Activated CD4-positive, alpha-beta T cell treated with anti-CD3 and anti-CD28 coated beads, Interleukin-2, Interleukin-6, amounts not matched to agents 100 ng/mL and 50 ng/mL, durations not matched to agents 16 hours and 8 hours (primary cell): ENCODE measurements at regions not wholly inside any gene's neighbourhood (a gene's known extent, or its start where the extent isn't known, plus 50 kb on each side); places are given as distances from the start of the nearest gene placed in this dataset.
"Not testable (repeated sequence)": the region's sequence is repeated elsewhere in the genome, so short reads cannot be mapped to it uniquely, and the experiment has no call there.

Experiments used
- DNase-seq: peaks from one replicate; pipeline ENCODE4 v3.0.0-alpha.2; 2020

- no peak for DNase-seq
Measured at GRCh38 chr6:81900616-81901015, 148.1 kb upstream of the TENT5A start.

GRCh38 chr6:81897793-81898192 is 145.3 kb upstream of the TENT5A start:
- DNase-seq: no peak

GRCh38 chr6:81896525-81897503 is 144.3 kb upstream of the TENT5A start:
- no peak for DNase-seq

GRCh38 chr6:81895511-81896185 is 143.2 kb upstream of the TENT5A start:
- no peak for DNase-seq

DNA sequence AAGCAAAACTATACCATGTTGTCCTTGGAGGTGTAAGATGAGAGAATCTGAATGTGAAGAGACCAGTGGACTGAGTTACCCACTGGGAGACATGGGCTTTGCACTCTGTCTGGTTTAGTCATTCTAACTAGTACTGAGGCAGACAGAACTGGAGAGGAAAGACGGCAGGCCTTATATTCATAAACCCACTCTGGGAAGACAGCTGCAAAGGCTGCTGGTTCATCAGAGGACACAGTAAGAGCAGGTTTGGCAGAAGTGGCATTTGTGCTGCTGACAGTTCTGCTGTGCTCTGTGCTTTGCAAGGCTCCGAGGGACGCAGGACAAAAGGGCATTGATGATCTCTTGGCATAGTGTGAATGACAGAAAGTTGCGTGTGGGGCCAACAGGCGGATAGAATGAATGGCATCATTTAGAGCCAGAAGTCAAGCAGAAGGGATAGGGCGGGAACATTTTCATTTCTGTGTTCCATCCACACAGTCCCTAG is 142.3 kb upstream of the TENT5A start:
- no peak for DNase-seq

DNA sequence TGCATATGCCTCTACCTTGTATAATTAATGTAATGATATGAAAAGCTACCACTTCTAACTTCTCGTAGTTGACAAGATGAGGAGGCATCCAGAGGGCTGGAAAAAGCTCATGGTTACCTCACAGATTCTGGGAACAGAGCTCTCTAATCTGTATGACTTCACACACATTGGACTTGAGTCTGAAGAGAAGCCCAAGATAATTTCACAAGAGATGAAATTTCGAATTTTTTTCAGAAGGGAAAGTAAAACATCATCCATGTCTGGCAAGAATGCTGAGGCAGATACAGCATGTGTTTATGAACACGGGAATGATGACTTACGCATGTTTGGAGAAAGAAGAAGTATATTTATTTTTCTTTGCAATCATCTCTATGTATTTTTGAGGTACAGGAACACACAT is 141.8 kb upstream of the TENT5A start:
- DNase-seq: no peak

- DNase-seq: no peak
Measured at GRCh38 chr6:81892891-81893290, 140.4 kb upstream of the TENT5A start.

GRCh38 chr6:81891874-81892273 is 139.4 kb upstream of the TENT5A start:
- no peak for DNase-seq

DNA sequence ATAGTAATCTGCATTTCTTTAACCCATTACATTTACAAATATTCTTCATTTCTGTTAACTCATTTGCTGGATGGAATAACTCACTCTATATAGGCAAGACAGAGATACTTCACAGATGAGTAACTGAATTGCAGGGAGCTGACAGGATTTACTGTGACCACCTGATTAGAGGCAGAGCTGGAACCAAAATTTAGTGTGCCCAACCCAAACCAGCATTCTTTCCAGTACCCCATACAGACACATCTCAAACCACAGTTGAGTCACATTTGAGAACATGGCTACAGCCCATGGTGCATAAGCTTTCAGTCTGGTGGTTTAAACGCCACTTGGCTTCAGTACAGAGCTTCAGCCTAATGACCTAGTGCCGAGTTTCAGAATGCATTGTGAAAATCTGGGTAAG is 138.4 kb upstream of the TENT5A start:
- DNase-seq: no peak

DNA sequence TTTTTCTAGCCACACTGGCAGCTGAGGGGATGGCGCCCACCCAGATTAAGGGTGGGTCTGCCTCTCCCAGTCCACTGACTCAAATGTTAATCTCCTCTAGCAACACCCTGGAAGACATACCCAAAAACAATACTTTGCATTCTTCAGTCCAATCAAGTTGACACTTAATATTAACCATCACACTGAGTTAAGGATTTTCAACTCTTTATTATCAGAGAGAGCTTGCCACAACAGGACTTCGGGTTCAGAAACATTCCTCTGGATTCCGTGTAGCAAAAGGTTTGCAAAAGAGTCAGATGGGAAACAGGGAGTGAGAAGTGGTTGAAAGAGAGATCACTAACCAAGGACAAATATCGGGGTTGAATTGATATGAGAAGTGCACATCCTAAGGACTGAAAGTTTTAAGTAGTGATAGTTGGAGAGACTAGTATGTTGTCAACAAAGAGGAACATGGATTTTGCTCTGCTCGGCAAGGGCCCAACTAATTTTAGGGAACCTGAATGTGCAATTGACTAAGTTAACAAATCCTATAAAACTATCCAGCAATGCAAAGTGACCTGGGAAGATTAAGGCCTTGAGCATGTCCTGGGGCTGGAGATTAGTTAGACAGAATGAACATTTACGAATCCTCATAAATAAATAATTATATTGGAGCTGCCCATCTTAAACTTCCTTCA is 137.0 kb upstream of the TENT5A start:
- DNase-seq: no peak

DNA sequence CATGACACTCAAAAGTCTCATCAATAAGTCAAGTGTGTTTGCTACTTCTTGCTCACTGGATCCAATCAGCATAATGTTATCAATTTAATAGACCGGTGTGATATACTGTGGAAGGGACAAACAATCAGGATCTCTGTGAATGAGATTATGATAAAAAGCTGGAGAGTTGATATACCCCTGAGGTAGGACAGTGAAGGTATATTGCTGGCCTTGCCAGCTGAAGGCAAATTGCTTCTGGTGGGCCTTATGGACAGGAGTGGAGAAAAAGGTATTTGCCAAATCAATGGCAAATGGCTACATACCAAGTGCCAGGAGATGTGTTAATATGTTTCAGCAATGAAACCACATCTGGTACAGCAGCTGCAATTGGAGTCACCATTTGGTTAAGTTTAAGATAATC is 134.4 kb upstream of the TENT5A start:
- DNase-seq: not testable (repeated sequence)

GRCh38 chr6:81886157-81886556 is 133.7 kb upstream of the TENT5A start:
- no peak for DNase-seq

DNA sequence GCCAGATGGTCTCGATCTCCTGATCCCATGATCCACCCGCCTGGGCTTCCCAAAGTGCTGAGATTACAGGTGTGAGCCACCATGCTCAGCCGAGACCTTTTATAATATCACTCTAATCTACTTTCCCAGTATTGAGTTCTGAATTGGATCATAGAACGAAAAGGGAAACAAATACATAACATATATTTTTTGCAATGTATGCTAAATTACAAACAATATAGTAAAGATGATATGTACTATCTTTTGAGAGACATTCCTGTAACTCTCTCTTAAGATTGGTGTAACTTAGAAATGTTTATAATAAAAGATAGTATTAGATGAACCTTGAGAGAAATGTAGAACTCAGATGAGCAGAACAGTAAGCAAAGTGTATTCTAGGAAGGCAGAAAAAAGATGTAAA is 129.2 kb upstream of the TENT5A start:
- no peak for DNase-seq

GRCh38 chr6:81878479-81878878 is 126.0 kb upstream of the TENT5A start:
- no peak for DNase-seq

DNA sequence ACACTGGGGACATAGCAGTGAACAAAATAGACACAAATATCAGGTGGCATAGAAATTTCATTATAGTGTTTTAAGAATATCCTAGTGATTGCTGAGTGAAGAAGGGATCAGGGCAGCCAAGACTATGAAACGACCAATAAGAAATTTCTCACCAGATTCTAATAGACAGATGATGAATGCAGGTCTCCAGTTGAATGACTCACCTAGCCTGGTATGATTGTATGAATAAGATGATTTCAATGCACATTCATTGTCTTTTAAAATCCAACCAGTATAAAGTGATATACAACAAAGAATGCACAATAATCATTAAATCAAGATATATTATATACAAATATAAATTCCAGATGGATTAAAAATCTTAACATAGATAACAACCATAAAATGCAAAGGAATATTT is 124.5 kb upstream of the TENT5A start:
- no peak for DNase-seq

DNA sequence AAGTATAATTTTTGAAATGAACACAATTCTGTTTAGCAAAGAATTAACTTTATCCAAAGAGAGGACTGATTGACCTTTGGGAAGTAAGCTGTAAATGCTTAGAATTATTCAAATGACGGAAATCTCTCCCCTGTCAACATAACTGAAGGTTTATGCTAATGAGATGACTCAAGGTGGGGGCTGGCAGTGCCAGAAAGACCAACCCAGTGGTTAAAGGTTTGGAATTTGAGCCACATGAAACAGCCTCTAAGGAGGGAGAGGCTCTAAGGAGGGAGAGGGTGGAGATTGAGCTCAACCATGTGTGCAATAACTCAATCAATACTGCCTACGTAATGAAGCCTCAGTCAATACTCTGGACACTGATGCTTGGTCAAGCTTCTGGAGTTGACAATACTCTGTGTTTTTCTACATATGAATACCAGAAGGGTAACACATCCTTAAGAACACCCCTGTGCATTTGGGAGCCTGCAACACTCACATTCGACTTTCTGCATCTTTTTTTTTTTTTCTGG is 123.4 kb upstream of the TENT5A start:
- no peak for DNase-seq

DNA sequence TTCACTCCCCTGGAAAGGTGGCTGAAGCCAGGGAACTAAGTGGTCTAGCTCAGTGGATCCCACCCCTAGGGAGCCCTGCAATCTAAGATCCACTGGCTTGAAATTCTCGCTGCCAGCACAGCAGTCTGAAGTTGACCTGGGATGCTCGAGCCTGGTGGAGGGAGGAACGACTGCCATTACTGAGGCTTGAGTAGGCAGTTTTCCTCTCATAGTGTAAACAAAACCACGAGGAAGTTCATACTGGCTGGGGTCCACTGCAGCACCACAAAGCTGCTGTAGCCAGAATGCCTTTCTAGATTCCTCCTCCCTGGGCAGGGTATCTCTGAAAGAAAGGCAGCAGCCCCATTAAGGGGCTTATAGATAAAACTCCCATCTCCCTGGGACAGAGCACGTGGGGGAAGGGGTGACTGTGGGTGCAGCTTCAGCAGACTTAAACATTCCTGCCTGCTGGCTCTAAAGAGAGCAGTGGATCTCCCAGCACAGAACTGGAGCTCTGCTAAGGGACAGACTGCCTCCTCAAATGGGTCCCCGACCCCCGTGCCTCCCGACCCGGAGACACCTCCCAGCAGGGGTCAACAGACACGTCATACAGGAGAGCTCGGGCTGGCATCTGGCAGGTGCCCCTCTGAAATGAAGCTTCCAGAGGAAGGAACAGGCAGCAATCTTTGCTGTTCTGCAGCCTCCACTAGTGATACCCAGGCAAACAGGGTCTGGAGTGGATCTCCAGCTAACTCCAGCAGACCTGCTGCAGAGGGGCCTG is 117.4 kb upstream of the TENT5A start:
- not testable (repeated sequence) for DNase-seq

- DNase-seq: no peak
Measured at GRCh38 chr6:81865712-81866111, 113.2 kb upstream of the TENT5A start.

DNA sequence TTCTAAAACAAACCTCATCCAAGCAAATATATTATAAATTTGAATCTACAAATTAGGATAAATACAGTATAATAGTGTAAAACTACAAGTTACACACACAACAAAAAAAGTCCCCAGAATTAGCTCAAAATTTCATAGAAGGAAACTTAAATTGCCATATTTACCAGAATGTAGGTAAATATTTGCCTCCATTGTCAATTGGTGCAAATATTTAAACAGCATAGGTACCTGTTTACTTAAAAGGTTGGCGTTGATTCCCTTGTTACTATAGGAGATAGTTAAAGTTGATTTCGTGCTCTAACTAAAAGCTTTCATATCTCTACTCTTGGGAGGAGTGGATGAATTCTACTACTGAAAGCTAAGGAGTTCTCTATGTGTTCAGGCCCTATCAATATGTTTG is 111.6 kb upstream of the TENT5A start:
- no peak for DNase-seq

GRCh38 chr6:81863123-81863522 is 110.6 kb upstream of the TENT5A start:
- DNase-seq: no peak

DNA sequence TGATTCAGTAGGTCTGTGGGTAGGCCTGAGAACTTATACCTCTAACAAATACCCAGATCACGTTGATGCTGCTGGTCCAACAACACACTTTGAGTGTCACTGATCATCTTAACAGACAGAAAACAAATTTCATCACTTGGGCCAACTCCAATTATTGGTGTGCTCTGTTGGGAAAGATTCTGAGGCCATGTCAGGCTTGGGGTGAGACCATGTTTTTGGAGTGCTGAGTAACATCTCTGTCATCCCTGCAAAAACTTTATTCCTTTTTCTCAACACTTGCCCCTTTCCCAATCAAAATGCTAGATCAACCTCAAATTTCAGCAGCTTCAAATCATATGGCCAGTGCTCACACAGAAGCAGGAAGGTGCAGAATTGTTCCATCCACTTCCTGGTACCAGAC is 108.8 kb upstream of the TENT5A start:
- DNase-seq: no peak

GRCh38 chr6:81859884-81860283 is 107.4 kb upstream of the TENT5A start:
- no peak for DNase-seq

DNA sequence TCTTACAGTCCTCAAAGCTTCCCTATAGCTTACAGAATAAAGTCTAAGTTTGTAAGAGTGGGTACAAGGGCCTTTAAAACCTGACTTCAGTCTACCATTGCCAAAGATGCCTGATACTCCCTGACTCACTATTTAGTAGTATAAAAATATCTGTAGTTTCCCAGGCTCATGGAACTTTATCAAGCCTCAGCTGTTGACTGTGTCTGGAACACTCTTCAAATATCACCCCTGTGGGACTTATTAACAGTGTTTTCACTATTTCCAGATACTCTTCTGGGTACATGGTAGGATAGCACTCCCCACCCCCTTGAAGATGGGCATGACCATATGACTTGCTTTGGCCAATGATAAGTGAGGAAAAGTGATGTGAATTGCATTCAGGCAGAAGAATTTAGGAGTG is 105.3 kb upstream of the TENT5A start:
- DNase-seq: no peak
